ENCODE measurements at regions not wholly inside any gene's neighbourhood (a gene's known extent, or its start where the extent isn't known, plus 50 kb on each side); places are given as distances from the start of the nearest gene placed in this dataset.
A peak's percentile ranks its signal among the peaks of the same experiment; 100 is the strongest.

- no peak for DNase-seq
Measured at GRCh38 chr1:213899413-213899812, 88.4 kb upstream of the PROX1 start.

DNA sequence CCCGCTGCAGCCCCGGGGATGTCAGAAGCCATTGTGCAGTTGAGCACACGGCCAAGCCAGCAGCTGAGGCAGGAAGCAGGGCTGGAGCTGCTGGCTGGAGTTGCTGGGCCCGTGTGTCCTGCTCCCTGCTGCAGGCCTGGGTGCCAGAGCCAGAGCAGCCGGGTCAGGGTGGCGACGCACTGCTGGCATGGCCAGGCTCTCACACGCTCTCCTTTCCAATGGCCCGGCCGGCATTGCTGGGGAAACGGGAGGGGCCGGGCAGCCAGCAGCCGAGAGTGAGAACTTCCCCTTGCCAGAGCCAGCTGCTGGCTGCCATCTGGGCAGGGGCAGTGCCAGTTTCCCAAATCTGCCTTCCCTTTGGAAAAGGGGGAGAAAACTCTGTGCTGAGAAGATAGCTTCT, 82.4 kb upstream of the PROX1 start:
- no peak for DNase-seq

GRCh38 chr1:213908521-213908920, 79.3 kb upstream of the PROX1 start:
- DNase-seq = no peak

- no peak for DNase-seq
Measured at GRCh38 chr1:213914392-213914791, 73.4 kb upstream of the PROX1 start.

DNA sequence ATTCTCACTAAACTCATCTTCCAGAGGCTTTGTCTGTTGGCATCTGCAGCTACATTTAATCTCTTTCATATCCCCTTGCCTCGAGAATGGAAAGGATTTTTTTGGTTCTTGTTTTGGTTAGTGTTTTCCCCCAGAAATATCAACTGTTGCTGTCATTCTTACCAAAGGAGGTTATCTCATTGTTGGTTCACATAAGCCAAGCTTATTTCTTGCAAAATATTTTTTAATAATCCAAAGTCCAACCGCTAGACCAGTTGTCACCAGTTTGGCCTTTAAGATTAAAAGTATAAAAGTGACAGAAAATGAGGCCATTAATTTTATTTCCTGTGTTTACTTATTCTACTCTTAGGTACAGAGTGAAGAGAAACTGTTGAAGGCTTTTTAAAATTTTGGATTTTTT, 66.5 kb upstream of the PROX1 start:
- DNase-seq = no peak

DNA sequence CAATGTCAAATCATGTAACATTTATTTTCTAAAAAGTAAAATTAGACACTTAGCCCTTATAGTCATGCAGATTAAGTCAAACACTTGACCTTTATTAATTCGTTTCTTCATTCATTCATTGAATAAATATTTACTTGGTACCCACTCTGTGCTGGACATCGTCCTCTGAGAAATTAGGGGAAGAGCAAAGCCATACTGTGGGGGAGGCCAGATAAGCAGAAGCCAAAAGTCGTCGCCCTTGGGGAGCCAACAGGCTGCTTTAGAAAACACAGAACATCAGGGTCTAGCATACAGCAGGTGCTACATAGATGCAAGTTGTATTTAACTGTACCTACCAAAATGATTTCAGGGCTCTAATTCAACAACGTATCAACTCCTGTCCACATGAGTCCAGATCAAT, 66.1 kb upstream of the PROX1 start:
- DNase-seq = no peak

GRCh38 chr1:213925531-213926182, 62.1 kb upstream of the PROX1 start:
- DNase-seq = no peak

DNA sequence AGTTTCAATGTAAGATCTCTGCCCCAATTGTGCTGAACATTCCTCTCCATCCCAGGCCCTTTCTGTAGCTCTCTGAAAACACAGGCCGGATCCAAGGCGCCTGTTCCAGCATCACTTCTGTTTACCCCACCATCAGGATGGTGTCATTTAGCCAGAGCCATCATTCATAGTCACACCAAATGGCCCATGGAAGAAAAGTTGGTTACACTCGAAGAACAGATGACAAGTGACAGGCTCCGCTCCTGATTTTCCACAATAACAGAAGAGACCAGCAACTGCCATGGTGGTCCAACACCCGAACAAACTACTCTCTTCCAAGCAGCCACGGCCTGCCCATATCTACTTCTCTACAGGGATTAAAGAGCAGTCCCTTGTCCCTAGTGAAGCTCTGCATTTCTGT, 59.9 kb upstream of the PROX1 start:
- DNase-seq = no peak

- no peak for DNase-seq
Measured at GRCh38 chr1:213929398-213929797, 58.4 kb upstream of the PROX1 start.

DNA sequence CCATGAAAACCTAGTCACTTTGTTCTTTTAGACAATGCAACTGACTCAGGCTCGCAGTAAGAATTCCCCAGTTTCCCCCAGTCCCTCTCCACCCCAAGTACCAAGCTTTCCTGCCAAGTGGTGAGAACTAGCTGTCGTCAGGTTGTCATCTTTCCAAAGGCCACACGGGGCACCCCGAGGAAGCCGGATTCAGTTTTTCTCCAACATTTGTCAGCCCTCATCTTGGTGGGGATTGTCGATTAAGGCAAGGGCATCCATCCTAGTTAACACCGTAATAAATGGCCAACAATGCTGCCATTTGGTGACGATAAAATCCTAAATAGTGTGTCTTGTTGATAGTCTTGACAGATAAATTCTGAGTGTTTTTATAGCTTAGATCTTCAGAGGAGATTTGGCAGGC, 55.9 kb upstream of the PROX1 start:
- DNase-seq = no peak

DNA sequence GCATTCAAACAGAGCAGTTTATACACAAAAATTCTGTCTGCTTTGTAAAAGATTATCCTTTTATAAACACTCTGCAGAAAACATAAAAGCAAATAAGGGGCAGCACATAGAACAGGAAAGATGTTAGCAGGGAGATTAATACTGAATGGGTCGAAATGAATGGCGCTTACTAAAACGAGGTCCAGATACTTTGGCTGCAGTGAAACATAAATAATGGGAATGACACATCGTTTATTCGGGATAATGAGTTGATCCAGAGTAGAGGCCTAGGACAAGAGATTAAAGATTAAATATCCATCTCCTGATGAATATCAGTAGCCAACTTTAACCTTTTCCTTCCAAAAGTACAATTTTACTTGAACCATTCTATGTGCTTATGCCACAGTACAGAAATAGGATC, 54.4 kb upstream of the PROX1 start:
- no peak for DNase-seq

GRCh38 chr1:213934649-213935048, 53.1 kb upstream of the PROX1 start:
- DNase-seq = peak; percentile 93

DNA sequence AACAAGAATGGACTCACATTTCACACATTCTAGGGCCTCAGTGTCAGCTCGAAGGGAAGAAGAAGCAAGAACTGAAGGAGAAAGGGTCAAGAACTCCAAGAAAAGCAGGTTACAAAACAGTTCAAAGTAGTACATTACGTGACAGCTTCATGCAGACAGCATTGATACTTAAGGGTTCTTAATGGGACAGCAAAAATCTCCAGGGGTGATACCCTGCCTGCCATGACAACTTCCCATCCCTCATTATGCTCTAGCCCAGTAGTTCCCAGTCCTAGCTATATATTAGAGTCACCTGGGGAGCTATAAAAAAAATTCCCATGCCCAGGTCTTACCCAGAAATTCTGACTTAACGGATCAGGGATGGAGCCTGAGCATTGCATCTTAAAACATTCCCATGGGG, 51.2 kb upstream of the PROX1 start:
- no peak for DNase-seq
